Prostate gland (tissue), 2 donors: ENCODE measurements at regions not wholly inside any gene's neighbourhood (a gene's known extent, or its start where the extent isn't known, plus 50 kb on each side); places are given as distances from the start of the nearest gene placed in this dataset.

ENCODE experiments used
- POLR2A ChIP-seq: fragments of 450-650 bp; IDR thresholded peaks from one replicate; pipeline ENCODE4 v1.6.1; 2016; ENCODE audit warnings: antibody characterized with exemption, mild to moderate bottlenecking
- TF ChIP-seq, protein P1 (sequence below), 4 experiments: fragments of 200-600 bp in 2 of 4; fragments of 450-650 bp in 2 of 4; sonication (generic) in 2 of 4; IDR thresholded peaks; 1 replicate in 3 of 4; 2 replicates in 1 of 4; pipeline ENCODE4 v1.5.1; 2016 to 2019; ENCODE audit warnings: antibody characterized with exemption in 4 of 4, mild to moderate bottlenecking in 2 of 4, moderate library complexity in 2 of 4

DNA sequence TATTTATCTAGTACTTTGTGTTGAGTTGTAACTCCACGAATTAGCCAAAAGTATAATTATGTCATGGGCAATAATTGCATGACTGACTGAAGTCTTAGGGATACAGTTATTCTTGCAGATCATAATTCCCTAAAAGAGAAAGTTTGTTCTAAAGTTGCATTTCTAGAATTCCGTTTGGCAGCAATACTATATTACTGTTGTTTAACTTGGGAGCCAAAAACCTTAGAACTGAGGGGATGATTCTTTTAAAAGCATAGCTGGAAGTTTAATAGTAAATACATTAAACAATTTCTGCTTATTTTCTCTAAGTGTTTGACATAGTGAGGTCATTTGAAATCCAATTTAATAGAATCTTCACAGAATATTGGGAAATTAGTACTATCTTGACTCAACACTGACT lies 356.4 kb upstream of the ADAMTS5 start:
- TF ChIP-seq, protein P1, sequence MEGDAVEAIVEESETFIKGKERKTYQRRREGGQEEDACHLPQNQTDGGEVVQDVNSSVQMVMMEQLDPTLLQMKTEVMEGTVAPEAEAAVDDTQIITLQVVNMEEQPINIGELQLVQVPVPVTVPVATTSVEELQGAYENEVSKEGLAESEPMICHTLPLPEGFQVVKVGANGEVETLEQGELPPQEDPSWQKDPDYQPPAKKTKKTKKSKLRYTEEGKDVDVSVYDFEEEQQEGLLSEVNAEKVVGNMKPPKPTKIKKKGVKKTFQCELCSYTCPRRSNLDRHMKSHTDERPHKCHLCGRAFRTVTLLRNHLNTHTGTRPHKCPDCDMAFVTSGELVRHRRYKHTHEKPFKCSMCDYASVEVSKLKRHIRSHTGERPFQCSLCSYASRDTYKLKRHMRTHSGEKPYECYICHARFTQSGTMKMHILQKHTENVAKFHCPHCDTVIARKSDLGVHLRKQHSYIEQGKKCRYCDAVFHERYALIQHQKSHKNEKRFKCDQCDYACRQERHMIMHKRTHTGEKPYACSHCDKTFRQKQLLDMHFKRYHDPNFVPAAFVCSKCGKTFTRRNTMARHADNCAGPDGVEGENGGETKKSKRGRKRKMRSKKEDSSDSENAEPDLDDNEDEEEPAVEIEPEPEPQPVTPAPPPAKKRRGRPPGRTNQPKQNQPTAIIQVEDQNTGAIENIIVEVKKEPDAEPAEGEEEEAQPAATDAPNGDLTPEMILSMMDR (IDR thresholded peaks at IDR 0.05) = no peak
- no peak for TF ChIP-seq POLR2A
